LHCN-M2 (cell line): ENCODE measurements at regions not wholly inside any gene's neighbourhood (a gene's known extent, or its start where the extent isn't known, plus 50 kb on each side); places are given as distances from the start of the nearest gene placed in this dataset.
"Not testable (repeated sequence)": the region's sequence is repeated elsewhere in the genome, so short reads cannot be mapped to it uniquely, and the experiment has no call there.

Experiments
- DNase-seq: peaks from one replicate; pipeline ENCODE4 v3.0.0-alpha.2; 2012; ENCODE audit warnings: low read depth

- no peak for DNase-seq
Measured at GRCh38 chr13:61358599-61358998, 57.0 kb downstream of the PCDH20 start.

GRCh38 chr13:61350341-61350740, 65.3 kb downstream of the PCDH20 start:
- no peak for DNase-seq

DNA sequence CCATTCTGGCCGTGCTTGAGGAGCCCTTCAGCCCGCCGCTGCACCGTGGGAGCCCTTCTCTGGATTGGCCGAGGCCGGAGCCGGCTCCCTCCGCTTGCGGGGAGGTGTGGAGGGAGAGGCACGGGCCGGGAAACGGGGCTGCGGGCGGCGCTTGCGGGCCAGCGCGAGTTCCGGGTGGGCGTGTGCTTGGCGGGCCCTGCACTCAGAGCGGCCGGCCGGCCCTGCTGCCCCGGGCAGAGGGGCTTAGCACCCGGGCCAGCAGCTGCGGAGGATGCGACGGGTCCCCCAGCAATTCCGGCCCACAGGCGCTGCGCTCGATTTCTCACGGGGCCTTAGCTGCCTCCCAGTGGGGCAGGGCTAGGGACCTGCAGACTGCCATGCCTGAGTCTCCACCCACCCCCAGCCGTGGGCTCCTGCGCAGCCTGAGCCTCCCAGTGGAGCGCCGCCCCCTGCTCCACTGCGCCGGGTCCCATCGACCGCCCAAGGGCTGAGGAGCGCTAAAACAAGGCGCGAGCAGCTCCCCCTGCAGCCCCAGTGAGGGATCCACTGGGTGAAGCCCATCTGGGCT, 76.5 kb downstream of the PCDH20 start:
- DNase-seq: no peak

DNA sequence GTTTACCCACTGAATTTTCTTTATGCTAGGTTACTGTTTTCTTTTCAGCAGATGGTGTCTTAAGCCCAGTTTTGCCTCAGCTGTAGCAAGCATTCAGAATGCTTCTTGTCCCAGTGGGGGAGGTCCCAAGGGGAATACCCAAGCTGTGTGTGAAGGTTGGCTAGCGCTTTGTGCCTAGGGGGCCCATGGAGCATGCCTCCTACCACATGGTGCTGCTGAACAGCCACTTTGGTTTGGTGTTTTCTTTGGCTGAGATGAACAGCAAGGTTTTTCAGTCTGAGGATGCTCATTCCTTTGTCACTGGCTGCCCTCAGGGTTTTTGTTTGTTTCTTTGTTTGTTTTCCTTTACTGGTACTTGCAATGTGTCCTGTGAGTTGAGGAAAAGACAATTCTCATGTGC, 99.0 kb downstream of the PCDH20 start:
- DNase-seq: no peak

- no peak for DNase-seq
Measured at GRCh38 chr13:61294467-61295191, 121.0 kb downstream of the PCDH20 start.

- DNase-seq: no peak
Measured at GRCh38 chr13:61286148-61286745, 129.4 kb downstream of the PCDH20 start.

- no peak for DNase-seq
Measured at GRCh38 chr13:61277586-61278276, 137.9 kb downstream of the PCDH20 start.

GRCh38 chr13:61277088-61277487, 138.6 kb downstream of the PCDH20 start:
- no peak for DNase-seq

GRCh38 chr13:61276401-61276800, 139.2 kb downstream of the PCDH20 start:
- DNase-seq: no peak

DNA sequence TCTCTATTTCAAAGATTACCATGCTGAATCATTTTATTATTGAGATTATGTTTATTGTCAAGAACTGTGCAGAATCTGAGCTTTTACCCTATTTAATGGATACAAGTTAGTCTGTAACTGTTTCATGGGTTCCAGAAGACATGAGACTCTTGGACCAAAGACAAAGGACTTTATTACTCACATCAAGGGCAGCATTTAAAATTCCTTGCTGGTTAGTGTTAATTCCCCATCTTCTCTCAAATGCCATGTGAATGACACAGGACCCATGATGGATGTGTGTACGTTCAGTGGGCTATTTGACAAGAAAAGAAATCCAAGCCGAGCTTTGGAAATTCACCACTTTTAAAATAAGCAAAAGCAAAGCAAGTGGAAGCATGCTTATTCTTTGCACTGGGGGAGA, 139.9 kb downstream of the PCDH20 start:
- DNase-seq: no peak

DNA sequence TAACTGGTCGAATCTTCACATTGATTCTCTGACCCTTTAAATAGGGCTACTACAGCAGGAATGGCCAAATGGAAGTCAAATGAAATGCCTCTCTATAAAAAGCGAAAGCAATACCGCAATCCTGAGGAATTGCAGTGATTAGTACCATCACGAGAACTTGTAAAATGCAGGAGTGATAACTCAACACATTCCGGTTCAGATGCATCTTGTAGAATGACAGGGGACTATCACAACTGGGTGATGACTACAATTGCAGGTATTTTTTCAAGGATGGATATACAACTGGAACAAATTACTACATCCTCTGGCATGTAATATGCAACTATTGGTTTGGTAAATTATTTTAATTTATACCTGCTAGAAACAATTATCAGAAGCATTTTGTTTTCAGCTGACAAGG, 140.4 kb downstream of the PCDH20 start:
- DNase-seq: no peak

- not testable (repeated sequence) for DNase-seq
Measured at GRCh38 chr13:61266896-61267295, 148.8 kb downstream of the PCDH20 start.

GRCh38 chr13:61261746-61262472, 153.7 kb downstream of the PCDH20 start:
- no peak for DNase-seq

GRCh38 chr13:61258185-61258584, 157.5 kb downstream of the PCDH20 start:
- no peak for DNase-seq

DNA sequence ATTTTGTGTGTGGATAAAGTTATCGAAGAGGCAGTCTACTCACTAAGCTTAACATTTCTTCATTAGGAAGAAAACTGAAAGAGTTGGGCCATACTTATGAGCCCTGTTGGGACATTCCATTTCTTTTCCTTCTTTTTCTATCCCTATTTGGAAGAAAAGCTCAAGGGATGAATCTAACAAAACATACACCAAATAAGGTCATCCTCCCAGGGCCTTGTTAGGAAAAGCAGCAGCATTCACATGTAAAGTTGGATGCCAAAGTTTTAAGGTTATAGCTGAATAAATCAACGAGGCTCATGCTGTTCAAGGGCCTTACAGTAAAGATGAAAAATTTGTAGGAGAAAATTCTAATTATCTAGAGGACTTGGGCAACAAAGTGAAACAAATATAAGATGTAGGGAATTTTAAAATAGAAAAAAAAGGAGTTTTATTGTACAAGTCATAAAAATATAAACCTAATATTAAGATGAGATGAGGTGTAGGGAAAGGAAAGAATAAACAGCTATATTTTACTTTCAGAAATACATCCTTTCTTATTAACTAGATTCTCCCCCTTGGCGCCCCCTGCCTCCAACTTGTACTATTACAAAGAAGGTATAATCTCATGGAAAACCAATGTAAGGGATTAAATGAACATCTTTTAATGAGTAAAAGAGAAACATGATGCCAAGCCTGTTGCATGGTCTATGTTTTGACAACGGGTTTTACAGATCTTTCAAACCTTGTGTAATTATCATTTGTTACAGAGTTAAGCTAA, 160.4 kb downstream of the PCDH20 start:
- no peak for DNase-seq

GRCh38 chr13:61253105-61253877, 162.4 kb downstream of the PCDH20 start:
- no peak for DNase-seq

DNA sequence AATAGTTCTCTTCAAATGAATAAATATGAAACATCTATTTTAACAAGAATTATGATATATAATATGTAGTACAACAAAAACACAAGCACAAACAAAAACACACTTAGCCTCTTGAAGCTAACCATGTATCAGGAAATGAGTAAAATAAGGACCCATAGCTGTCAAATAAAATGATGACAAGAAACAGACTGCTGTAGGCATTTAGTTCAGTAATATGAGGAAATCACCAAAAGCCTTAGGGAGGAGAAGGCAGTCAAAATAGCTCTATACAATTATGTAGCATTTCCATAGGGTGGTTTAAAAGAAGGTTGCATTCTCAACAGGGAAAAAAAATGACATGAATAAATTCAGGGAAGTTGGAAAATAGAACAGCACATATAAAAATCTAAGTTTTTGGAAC, 163.4 kb downstream of the PCDH20 start:
- DNase-seq: no peak

- no peak for DNase-seq
Measured at GRCh38 chr13:61247149-61247936, 168.3 kb downstream of the PCDH20 start.

DNA sequence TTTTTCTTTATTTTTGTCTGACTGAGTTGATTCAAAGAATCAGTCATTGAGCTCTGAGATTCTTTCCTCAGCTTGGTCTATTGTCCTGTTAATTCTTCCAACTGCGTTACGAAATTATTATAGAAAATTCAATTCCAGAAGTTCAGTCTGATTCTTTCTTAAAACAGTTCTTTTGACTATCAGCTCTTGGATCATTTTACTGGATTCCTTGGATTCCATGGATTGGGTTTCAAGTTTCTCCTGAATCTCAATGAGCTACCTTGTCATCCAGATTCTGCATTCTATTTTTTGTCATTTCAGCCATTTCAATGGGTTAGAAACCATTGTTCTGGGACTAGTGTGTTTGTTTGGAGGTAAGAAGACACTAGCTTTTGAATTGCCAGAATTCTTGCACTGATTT, 169.3 kb downstream of the PCDH20 start:
- no peak for DNase-seq

- no peak for DNase-seq
Measured at GRCh38 chr13:61215601-61216000, 200.0 kb downstream of the PCDH20 start.
